Transverse colon (tissue), 4 donors: ENCODE measurements at regions not wholly inside any gene's neighbourhood (a gene's known extent, or its start where the extent isn't known, plus 50 kb on each side); places are given as distances from the start of the nearest gene placed in this dataset.

Experiments
- DNase-seq: peaks from one replicate; pipeline ENCODE4 v3.0.0-alpha.2; 2019
- H3K27ac ChIP-seq, 4 donors: fragments of 200-600 bp; sonication (generic); 2 replicates each; pipeline ENCODE4 v1.5.1; 2016 to 2018; ENCODE audit warnings: inconsistent platforms in 4 of 4
- H3K27me3 ChIP-seq: fragments of 200-600 bp; sonication (generic); 2 replicates; pipeline ENCODE4 v1.5.1; 2017; ENCODE audit warnings: inconsistent platforms
- H3K36me3 ChIP-seq, 4 donors: fragments of 200-600 bp; sonication (generic); 2 replicates each; pipeline ENCODE4 v1.5.1; 2017 to 2019; ENCODE audit warnings: inconsistent platforms in 4 of 4
- H3K4me1 ChIP-seq, 4 donors: fragments of 200-600 bp; sonication (generic); 2 replicates each; pipeline ENCODE4 v1.5.1; 2017 to 2020; ENCODE audit warnings: inconsistent platforms in 4 of 4
- H3K4me3 ChIP-seq, 4 donors: fragments of 200-600 bp; sonication (generic); 1 replicate in 1 of 4; 2 replicates in 3 of 4; pipeline versions ENCODE4 v1.5.1 to v1.6.1; 2017 to 2019; ENCODE audit warnings: inconsistent platforms in 4 of 4
- H3K9me3 ChIP-seq, 2 donors: fragments of 200-600 bp; sonication (generic); 2 replicates each; pipeline ENCODE4 v1.5.1; 2017 to 2019; ENCODE audit warnings: inconsistent platforms in 2 of 2
- CTCF ChIP-seq, 5 experiments: fragments of 200-600 bp in 3 of 5; fragments of 450-650 bp in 2 of 5; sonication (generic) in 3 of 5; IDR thresholded peaks; 1 replicate in 2 of 5; 2 replicates in 3 of 5; pipeline ENCODE4 v1.5.1; 2016 to 2017; ENCODE audit warnings: antibody characterized with exemption in 5 of 5, inconsistent platforms in 3 of 5, mild to moderate bottlenecking in 2 of 5, moderate library complexity in 1 of 5
- EP300 ChIP-seq: sonication (generic); formaldehyde crosslinking; IDR thresholded peaks from one replicate; pipeline ENCODE4 v1.6.1; 2017; ENCODE audit warnings: antibody characterized with exemption, low read depth
- POLR2A ChIP-seq: fragments of 450-650 bp; IDR thresholded peaks from one replicate; pipeline ENCODE4 v1.6.1; 2016; ENCODE audit warnings: antibody characterized with exemption, mild to moderate bottlenecking, moderate library complexity
- POLR2AphosphoS5 ChIP-seq, 3 donors: sonication (generic); formaldehyde crosslinking; IDR thresholded peaks; one replicate each; pipeline ENCODE4 v1.6.1; 2016; ENCODE audit warnings: antibody characterized with exemption in 3 of 3
- WGBS, 2 donors: methylation state at CpG; one replicate each; pipeline ENCODE4 v1.1.5; 2018; ENCODE audit warnings: low coverage in 1 of 2; 5-methylcytosine and 5-hydroxymethylcytosine counted together
- in situ Hi-C, 4 donors: fragments of 200-750 bp; cut with MboI; loops; one replicate each; pipeline versions ENCODE4 v1.15.0 to v1.15.1; 2017; ENCODE audit warnings: low sequenced_read_pairs in 3 of 4, low pct_ligation_motif_present in 1 of 4, low pct_unique_long_range_greater_than_20kb in 1 of 4
- intact Hi-C: fragments of 100-400 bp; cut with DNase I; formaldehyde crosslinking; loops from one replicate; pipeline ENCODE4 v1.15.1; 2023; ENCODE audit warnings: low total_unique reads

- no peak for TF ChIP-seq POLR2AphosphoS5 (IDR thresholded peaks at IDR 0.05)
- TF ChIP-seq CTCF (IDR thresholded peaks at IDR 0.05) = no peak
- TF ChIP-seq EP300 = no peak
- no peak for TF ChIP-seq POLR2A
- H3K4me1 ChIP-seq = no peaks in the 10 kb centered on the region
- no peaks in the 10 kb centered on the region for H3K36me3 ChIP-seq
- 87 to 94% methylated on average over 9 of the region's 9 CpGs for WGBS, 2 donors
- peaks cover 16% of the 10 kb centered on the region for H3K27me3 ChIP-seq
- H3K4me3 ChIP-seq = no peak overlapping the region
- intact Hi-C loops (no loop called here), in situ Hi-C loops (no loop called here)
- H3K27ac ChIP-seq = no peak overlapping the region
- no peaks in the 10 kb centered on the region for H3K9me3 ChIP-seq
- no peak for DNase-seq
Observed at GRCh38 chr13:99104396-99104795, 96.3 kb upstream of the UBAC2 start.

GRCh38 chr13:99105160-99105559, 95.5 kb upstream of the UBAC2 start:
- peaks cover 16% of the 10 kb centered on the region for H3K27me3 ChIP-seq
- no peak for DNase-seq
- H3K9me3 ChIP-seq = no peaks in the 10 kb centered on the region
- no peaks in the 10 kb centered on the region for H3K36me3 ChIP-seq
- in situ Hi-C loops = no loop called here
- WGBS, 2 donors = 82 to 91% methylated on average over 1 to 3 of the region's 3 CpGs
- no peak overlapping the region for H3K27ac ChIP-seq
- intact Hi-C loops = no loop called here
- no peaks in the 10 kb centered on the region for H3K4me1 ChIP-seq
- H3K4me3 ChIP-seq = no peak overlapping the region
- TF ChIP-seq POLR2A = no peak
- TF ChIP-seq CTCF (IDR thresholded peaks at IDR 0.05) = no peak
- TF ChIP-seq EP300 = no peak
- no peak for TF ChIP-seq POLR2AphosphoS5 (IDR thresholded peaks at IDR 0.05)

- intact Hi-C loops = no loop called here
- H3K27ac ChIP-seq = no peak overlapping the region
- peaks cover 4% of the 10 kb centered on the region for H3K27me3 ChIP-seq
- no peak for DNase-seq
- no peaks in the 10 kb centered on the region for H3K36me3 ChIP-seq
- no peaks in the 10 kb centered on the region for H3K9me3 ChIP-seq
- TF ChIP-seq POLR2AphosphoS5 (IDR thresholded peaks at IDR 0.05) = no peak
- TF ChIP-seq POLR2A = no peak
- no peak for TF ChIP-seq EP300
- TF ChIP-seq CTCF (IDR thresholded peaks at IDR 0.05) = no peak
- no peaks in the 10 kb centered on the region for H3K4me1 ChIP-seq
- in situ Hi-C loops = no loop called here
- WGBS, 2 donors = 58 to 90% methylated on average over 3 to 5 of the region's 5 CpGs
- no peak overlapping the region for H3K4me3 ChIP-seq
Observed at GRCh38 chr13:99113351-99113750, 87.3 kb upstream of the UBAC2 start.

GRCh38 chr13:99118179-99118578, 82.5 kb upstream of the UBAC2 start:
- TF ChIP-seq CTCF (IDR thresholded peaks at IDR 0.05) (no peak), EP300 (no peak), POLR2AphosphoS5 (IDR thresholded peaks at IDR 0.05) (no peak), POLR2A (no peak)
- WGBS, 2 donors = 90 to 93% methylated on average over 5 to 8 of the region's 8 CpGs
- no peak for DNase-seq
- Histone ChIP-seq H3K4me1 (no peaks in the 10 kb centered on the region), H3K36me3 (no peaks in the 10 kb centered on the region), H3K9me3 (no peaks in the 10 kb centered on the region), H3K27me3 (peaks cover 7% of the 10 kb centered on the region), H3K4me3 (no peak overlapping the region), H3K27ac (no peak overlapping the region)
- in situ Hi-C loops = no loop called here
- intact Hi-C loops = no loop called here
